Heart left ventricle (tissue), 16 donors: ENCODE measurements at regions not wholly inside any gene's neighbourhood (a gene's known extent, or its start where the extent isn't known, plus 50 kb on each side); places are given as distances from the start of the nearest gene placed in this dataset.
"Not testable (repeated sequence)": the region's sequence is repeated elsewhere in the genome, so short reads cannot be mapped to it uniquely, and the experiment has no call there.

Source experiments
- ATAC-seq, 4 donors: fragments of 200-7000 bp; cut with Tn5 transposase; one replicate each; pipeline ENCODE4 v1.9.1; 2020 to 2022; ENCODE audit warnings: moderate library complexity in 4 of 4, mild to moderate bottlenecking in 3 of 4, moderate number of reproducible peaks in 1 of 4
- DNase-seq, 5 donors: peaks; one replicate each; pipeline ENCODE4 v3.0.0-alpha.2; 2020
- H3K27ac ChIP-seq, 12 donors: fragments of 200-600 bp; sonication (generic) in 4 of 12; one replicate each; pipeline versions ENCODE4 v1.5.0 to v1.8.0; 2016 to 2022; ENCODE audit warnings: mild to moderate bottlenecking in 2 of 12
- H3K27me3 ChIP-seq, 9 donors: fragments of 200-600 bp; sonication (generic) in 2 of 9; one replicate each; pipeline versions ENCODE4 v1.5.1 to v1.8.0; 2016 to 2022; ENCODE audit warnings: mild to moderate bottlenecking in 3 of 9
- H3K36me3 ChIP-seq, 9 donors: fragments of 200-600 bp; sonication (generic) in 2 of 9; one replicate each; pipeline versions ENCODE4 v1.5.0 to v1.8.0; 2018 to 2022; ENCODE audit warnings: mild to moderate bottlenecking in 2 of 9
- H3K4me1 ChIP-seq, 12 donors: fragments of 200-600 bp; sonication (generic) in 4 of 12; one replicate each; pipeline versions ENCODE4 v1.5.0 to v1.8.0; 2016 to 2022; ENCODE audit warnings: mild to moderate bottlenecking in 3 of 12
- H3K4me3 ChIP-seq, 12 donors: fragments of 200-600 bp; sonication (generic) in 4 of 12; one replicate each; pipeline versions ENCODE4 v1.5.0 to v1.8.0; 2017 to 2022; ENCODE audit warnings: mild to moderate bottlenecking in 9 of 12, moderate library complexity in 4 of 12
- H3K9me3 ChIP-seq, 12 donors: fragments of 200-600 bp; sonication (generic) in 4 of 12; one replicate each; pipeline versions ENCODE4 v1.5.0 to v1.8.0; 2016 to 2022; ENCODE audit warnings: mild to moderate bottlenecking in 1 of 12
- CTCF ChIP-seq, 12 donors: fragments of 200-600 bp; sonication (generic) in 4 of 12; IDR thresholded peaks; one replicate each; pipeline versions ENCODE4 v1.5.0 to v1.8.0; 2018 to 2022; ENCODE audit warnings: antibody characterized with exemption in 12 of 12, mild to moderate bottlenecking in 5 of 12
- POLR2A ChIP-seq, 2 donors: fragments of 450-650 bp; IDR thresholded peaks; one replicate each; pipeline ENCODE4 v1.6.1; 2017; ENCODE audit warnings: antibody characterized with exemption in 2 of 2, mild to moderate bottlenecking in 2 of 2, moderate library complexity in 2 of 2
- WGBS, 4 donors: extraction: QIAGEN DNeasy Blood & Tissue Kit in 2 of 4; methylation state at CpG; one replicate each; pipeline versions ENCODE4 v1.1.5 to v1.1.7; 2013 to 2018; 5-methylcytosine and 5-hydroxymethylcytosine counted together
- intact Hi-C, 10 donors: fragments of 100-400 bp; cut with DNase I; formaldehyde crosslinking; loops; one replicate each; pipeline versions ENCODE4 v1.11.1 to v1.14.2; 2022
- donor health status: ischemic (EF 13 %, LVEDD 7.1; RV severe dilation, severe dysfunction).
- donor health status: healthy with polysubstance abuse.
- donor health status: DM: no; HTN: yes; CAD: no.
- donor health status: DM: no; HTN: no; CAD: no.
- donor health status: ischemic (EF 25% LVEDD 6.9; RV normal size, moderate dysfunction).
- donor health status: ischemic (EF 25% LVEDD 5.7; RV mildly dilated, moderate dysfunction).
- donor health status: healthy.
- donor health status: DM: yes; HTN: yes; CAD: no.
- donor health status: ischemic (EF 35%, LVEDD 5.7; RV mildly dilated, moderate dysfunction).
- donor health status: nonischemic (EF 11% LVEDD 7.7; RV severe dilation, severe dysfunction).
- donor health status: DM: yes; HTN: yes; CAD: no.
- donor health status: PGD.
- donor health status: ischemic (EF 29% LVEDD 5.4; RV normal size, mild dysfunction).
- donor health status: nonischemic (EF 23%, LVEDD 6.1; RV moderate dilation, normal function).

GRCh38 chr12:33052141-33053051, 155.8 kb upstream of the PKP2 start:
- H3K27ac ChIP-seq = no peak overlapping the region
- H3K4me1 ChIP-seq = no peaks in the 10 kb centered on the region
- no peaks in the 10 kb centered on the region for H3K27me3 ChIP-seq
- no peaks in the 10 kb centered on the region for H3K9me3 ChIP-seq
- H3K36me3 ChIP-seq = no peaks in the 10 kb centered on the region
- TF ChIP-seq CTCF (IDR thresholded peaks at IDR 0.05) (no peak), POLR2A (IDR thresholded peaks at IDR 0.05) (no peak)
- DNase-seq (no peak), ATAC-seq (no peak)
- intact Hi-C loops = no loop called here
- 92 to 94% (median 93%) methylated on average over 23 to 41 of the region's 41 CpGs for WGBS, 4 donors
- no peak overlapping the region for H3K4me3 ChIP-seq

- Histone ChIP-seq H3K9me3 (no peaks in the 10 kb centered on the region), H3K27ac (no peak overlapping the region), H3K27me3 (no peaks in the 10 kb centered on the region), H3K4me1 (no peaks in the 10 kb centered on the region), H3K36me3 (no peaks in the 10 kb centered on the region), H3K4me3 (no peak overlapping the region)
- ATAC-seq = no peak
- no peak for DNase-seq
- 64 to 79% (median 73%) methylated on average over 4 of the region's 4 CpGs for WGBS, 4 donors
- intact Hi-C loops = no loop called here
- TF ChIP-seq POLR2A (IDR thresholded peaks at IDR 0.05) (no peak), CTCF (IDR thresholded peaks at IDR 0.05) (no peak)
These were observed 151.1 kb upstream of the PKP2 start for GRCh38 chr12:33047666-33048065.

- intact Hi-C loops = no loop called here
- no peaks in the 10 kb centered on the region for H3K36me3 ChIP-seq
- no peaks in the 10 kb centered on the region for H3K4me1 ChIP-seq
- no peak overlapping the region for H3K4me3 ChIP-seq
- no peak for DNase-seq
- peaks cover 0 to 11% (median 0%) of the 10 kb centered on the region in 12 donors for H3K9me3 ChIP-seq
- 34 to 50% (median 45%) methylated on average over 3 of the region's 3 CpGs for WGBS, 4 donors
- TF ChIP-seq POLR2A (IDR thresholded peaks at IDR 0.05) (no peak), CTCF (IDR thresholded peaks at IDR 0.05) (no peak)
- no peak for ATAC-seq
- H3K27ac ChIP-seq = no peak overlapping the region
- H3K27me3 ChIP-seq = no peaks in the 10 kb centered on the region
These were observed 147.9 kb upstream of the PKP2 start for GRCh38 chr12:33044447-33044846.

GRCh38 chr12:33041562-33041961, 145.0 kb upstream of the PKP2 start:
- 78 to 89% (median 88%) methylated on average over 3 of the region's 3 CpGs for WGBS, 4 donors
- DNase-seq (no peak), ATAC-seq (no peak)
- H3K4me3 ChIP-seq = no peak overlapping the region
- no peaks in the 10 kb centered on the region for H3K27me3 ChIP-seq
- no peak overlapping the region for H3K27ac ChIP-seq
- intact Hi-C loops = no loop called here
- H3K9me3 ChIP-seq = peaks cover 0 to 11% (median 0%) of the 10 kb centered on the region in 12 donors
- H3K36me3 ChIP-seq = no peaks in the 10 kb centered on the region
- no peaks in the 10 kb centered on the region for H3K4me1 ChIP-seq
- TF ChIP-seq CTCF (IDR thresholded peaks at IDR 0.05) = no peak
- no peak for TF ChIP-seq POLR2A (IDR thresholded peaks at IDR 0.05)

- H3K4me1 ChIP-seq, H3K9me3 ChIP-seq, H3K27ac ChIP-seq, H3K4me3 ChIP-seq, ATAC-seq, H3K36me3 ChIP-seq, DNase-seq, intact Hi-C loops, H3K27me3 ChIP-seq: not testable (repeated sequence)
- WGBS, 4 donors = 95 to 98% (median 97%) methylated on average over 10 to 19 of the region's 19 CpGs
These were observed 137.4 kb upstream of the PKP2 start for GRCh38 chr12:33033999-33034398.
